ENCODE measurements at regions not wholly inside any gene's neighbourhood (a gene's known extent, or its start where the extent isn't known, plus 50 kb on each side); places are given as distances from the start of the nearest gene placed in this dataset.

GRCh38 chr7:91811236-91811635 lies 69.3 kb downstream of the MTERF1 start:
- TF ChIP-seq POLR2A (IDR thresholded peaks at IDR 0.05) (no peak), CTCF (IDR thresholded peaks at IDR 0.05) (no peak)
